ENCODE measurements at regions not wholly inside any gene's neighbourhood (a gene's known extent, or its start where the extent isn't known, plus 50 kb on each side); places are given as distances from the start of the nearest gene placed in this dataset.

GRCh38 chr16:52193441-52193840, 353.5 kb downstream of the TOX3 start:
- TF ChIP-seq CTCF (IDR thresholded peaks at IDR 0.05 in 2 of 3, conservative IDR thresholded peaks at IDR 0.05 in 1 of 3; ENCODE audit: borderline replicate concordance in 1 of 3, insufficient read depth in 1 of 3, low read depth in 2 of 3, low read length in 2 of 3) (no peak), POLR2AphosphoS5 (IDR thresholded peaks at IDR 0.05; ENCODE audit: low read depth, low read length) (no peak), EZH2phosphoT487 (IDR thresholded peaks at IDR 0.05; ENCODE audit: borderline replicate concordance) (no peak), MAX (IDR thresholded peaks at IDR 0.05) (no peak)
